ENCODE measurements at regions not wholly inside any gene's neighbourhood (a gene's known extent, or its start where the extent isn't known, plus 50 kb on each side); places are given as distances from the start of the nearest gene placed in this dataset.

GRCh38 chr2:222792001-222792611, 68.7 kb upstream of the ACSL3 start:
- H3K4me1 ChIP-seq: no peaks in the 10 kb centered on the region
- H3K4me3 ChIP-seq: no peak overlapping the region
- no peaks in the 10 kb centered on the region for H3K9me3 ChIP-seq
- no peaks in the 10 kb centered on the region for H3K27me3 ChIP-seq
- TF ChIP-seq, protein P1, sequence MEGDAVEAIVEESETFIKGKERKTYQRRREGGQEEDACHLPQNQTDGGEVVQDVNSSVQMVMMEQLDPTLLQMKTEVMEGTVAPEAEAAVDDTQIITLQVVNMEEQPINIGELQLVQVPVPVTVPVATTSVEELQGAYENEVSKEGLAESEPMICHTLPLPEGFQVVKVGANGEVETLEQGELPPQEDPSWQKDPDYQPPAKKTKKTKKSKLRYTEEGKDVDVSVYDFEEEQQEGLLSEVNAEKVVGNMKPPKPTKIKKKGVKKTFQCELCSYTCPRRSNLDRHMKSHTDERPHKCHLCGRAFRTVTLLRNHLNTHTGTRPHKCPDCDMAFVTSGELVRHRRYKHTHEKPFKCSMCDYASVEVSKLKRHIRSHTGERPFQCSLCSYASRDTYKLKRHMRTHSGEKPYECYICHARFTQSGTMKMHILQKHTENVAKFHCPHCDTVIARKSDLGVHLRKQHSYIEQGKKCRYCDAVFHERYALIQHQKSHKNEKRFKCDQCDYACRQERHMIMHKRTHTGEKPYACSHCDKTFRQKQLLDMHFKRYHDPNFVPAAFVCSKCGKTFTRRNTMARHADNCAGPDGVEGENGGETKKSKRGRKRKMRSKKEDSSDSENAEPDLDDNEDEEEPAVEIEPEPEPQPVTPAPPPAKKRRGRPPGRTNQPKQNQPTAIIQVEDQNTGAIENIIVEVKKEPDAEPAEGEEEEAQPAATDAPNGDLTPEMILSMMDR (IDR thresholded peaks at IDR 0.05): no peak
- no peak for TF ChIP-seq POLR2A (IDR thresholded peaks at IDR 0.05)
- DNase-seq: peak; percentile 14 to 39
- intact Hi-C loops (cut with DNase I; ENCODE audit: low total_unique reads): no loop called here
- H3K27ac ChIP-seq: peak overlapping the region; percentile 11 to 30
- no peaks in the 10 kb centered on the region for H3K36me3 ChIP-seq

DNA sequence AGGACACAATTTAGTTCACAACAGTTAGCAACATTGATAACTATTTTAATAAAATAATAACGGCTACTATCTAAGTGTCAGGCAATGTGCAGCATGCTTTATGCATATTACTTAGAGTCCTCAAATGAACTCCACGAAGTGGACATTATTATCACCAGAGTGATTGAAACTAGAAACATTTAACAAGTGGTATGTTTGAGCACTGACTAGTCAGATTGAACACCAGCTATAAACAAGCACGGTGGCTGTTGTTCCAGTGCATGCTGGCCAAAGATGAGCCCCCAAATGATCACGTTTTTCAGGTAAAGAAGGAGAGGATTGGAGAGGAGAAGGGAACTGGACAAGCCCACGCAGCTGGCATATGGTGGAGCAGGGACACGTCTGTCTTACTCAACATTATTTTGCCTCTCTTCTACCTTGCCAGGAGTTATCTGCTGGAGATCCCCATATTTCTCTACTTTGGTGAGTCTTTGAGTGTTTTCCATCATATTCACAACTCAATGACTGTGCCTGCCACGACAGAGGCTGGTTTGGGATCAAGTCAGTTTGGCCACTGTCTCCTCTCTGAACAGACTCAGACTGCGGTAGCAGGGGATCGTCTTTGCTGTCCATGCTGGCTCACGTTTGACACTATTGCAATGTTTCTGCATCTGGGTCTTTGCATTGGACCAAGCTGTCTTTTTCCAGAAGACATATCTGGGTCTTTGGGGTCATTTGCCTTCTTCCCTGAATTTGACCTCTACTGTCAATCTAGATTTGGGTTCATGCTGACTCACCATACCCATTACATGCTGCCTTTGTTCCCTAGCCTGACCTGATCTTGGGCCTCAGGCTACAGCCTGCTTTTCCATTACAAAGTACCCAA, 66.0 kb upstream of the ACSL3 start:
- no peak overlapping the region for H3K4me3 ChIP-seq
- no peaks in the 10 kb centered on the region for H3K27me3 ChIP-seq
- intact Hi-C loops (cut with DNase I; ENCODE audit: low total_unique reads): no loop called here
- no peaks in the 10 kb centered on the region for H3K4me1 ChIP-seq
- no peaks in the 10 kb centered on the region for H3K36me3 ChIP-seq
- no peaks in the 10 kb centered on the region for H3K9me3 ChIP-seq
- TF ChIP-seq POLR2A (IDR thresholded peaks at IDR 0.05): no peak
- TF ChIP-seq, protein P1 (IDR thresholded peaks at IDR 0.05): no peak
- no peak overlapping the region for H3K27ac ChIP-seq
- no peak for DNase-seq

DNA sequence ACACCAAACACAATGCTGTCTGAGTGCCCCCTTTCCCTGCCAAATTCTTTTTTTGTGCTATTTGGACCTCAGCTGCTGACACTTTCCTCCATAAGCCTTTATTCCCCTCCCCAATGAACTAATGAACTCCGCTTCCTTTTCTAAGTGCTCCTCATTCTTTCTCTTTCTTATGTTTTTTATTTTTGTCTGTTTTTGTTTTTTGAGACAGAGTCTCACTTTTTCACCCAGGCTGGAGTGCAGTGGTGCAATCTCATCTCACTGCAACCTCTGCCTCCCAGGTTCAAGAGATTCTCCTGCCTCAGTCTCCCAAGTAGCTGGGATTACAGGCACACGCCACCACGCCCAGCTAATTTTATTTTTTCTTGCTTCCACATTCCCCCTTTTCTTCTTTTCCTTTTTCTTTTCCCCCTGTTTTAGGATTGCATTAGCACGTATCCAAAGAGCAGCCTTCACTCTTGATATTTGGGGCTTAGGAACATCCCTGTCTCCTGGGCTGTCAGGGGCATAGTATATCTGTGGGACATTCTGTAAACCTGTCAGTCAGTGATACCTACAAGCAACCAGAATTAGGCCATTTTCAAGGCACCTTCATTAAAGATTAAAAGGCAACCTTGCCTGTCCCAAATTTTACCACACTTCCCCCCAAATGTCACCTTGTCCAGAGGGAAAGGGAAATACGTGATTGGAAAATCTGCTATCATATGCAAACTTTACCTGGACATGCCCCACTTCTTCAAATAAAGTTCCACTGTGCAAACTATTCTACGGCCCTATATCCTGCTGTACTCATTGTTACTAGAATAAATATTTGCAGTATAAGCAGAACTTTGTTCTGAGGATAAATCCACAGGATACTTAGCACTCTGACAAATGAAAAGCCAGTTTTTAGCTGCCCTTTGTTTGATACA, 65.1 kb upstream of the ACSL3 start:
- TF ChIP-seq, protein P1 (IDR thresholded peaks at IDR 0.05): no peak
- TF ChIP-seq POLR2A (IDR thresholded peaks at IDR 0.05): no peak
- intact Hi-C loops (cut with DNase I; ENCODE audit: low total_unique reads): no loop called here
- H3K27ac ChIP-seq: no peak overlapping the region

DNA sequence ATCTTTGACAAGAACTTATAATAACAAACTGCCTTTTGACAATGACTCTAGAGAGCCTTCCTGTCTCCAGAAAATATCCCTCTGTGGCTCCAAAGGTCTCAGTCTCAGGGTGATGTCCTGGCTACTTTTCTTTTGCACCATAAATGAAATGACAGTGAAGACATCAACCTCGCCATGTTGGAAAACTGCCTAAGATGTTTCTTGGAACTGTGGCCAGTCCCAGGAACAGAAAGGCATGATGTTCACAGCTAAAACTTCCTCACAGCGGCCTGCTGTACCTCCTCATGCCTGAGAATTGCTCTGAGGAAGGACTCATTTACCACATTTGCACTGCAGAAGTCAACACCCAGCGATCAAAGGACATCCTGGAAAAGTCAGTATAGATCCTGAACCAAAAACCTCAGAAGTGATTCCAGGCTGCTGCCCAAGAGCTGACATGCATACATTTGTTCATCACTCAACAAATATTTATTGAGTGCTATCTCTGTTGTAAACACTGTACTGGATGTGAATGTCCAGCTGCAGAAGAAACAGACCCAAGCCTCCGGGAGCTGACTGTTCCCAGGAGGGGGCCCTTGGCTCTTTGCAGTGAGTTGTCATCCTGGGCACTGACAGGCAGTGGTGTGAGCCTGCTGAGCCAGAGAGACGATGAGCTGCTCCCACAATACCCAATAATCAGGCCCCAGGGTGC, 64.3 kb upstream of the ACSL3 start:
- Histone ChIP-seq H3K27ac (no peak overlapping the region), H3K36me3 (no peaks in the 10 kb centered on the region), H3K4me1 (no peaks in the 10 kb centered on the region), H3K4me3 (no peak overlapping the region), H3K9me3 (no peaks in the 10 kb centered on the region), H3K27me3 (no peaks in the 10 kb centered on the region)
- DNase-seq: no peak
- TF ChIP-seq, protein P1 (IDR thresholded peaks at IDR 0.05): no peak
- TF ChIP-seq POLR2A (IDR thresholded peaks at IDR 0.05): no peak
- intact Hi-C loops (cut with DNase I; ENCODE audit: low total_unique reads): no loop called here

More for the DNA sequence above, 65.1 kb upstream of the ACSL3 start:
- Histone ChIP-seq H3K4me1 (no peaks in the 10 kb centered on the region), H3K27me3 (no peaks in the 10 kb centered on the region), H3K9me3 (no peaks in the 10 kb centered on the region), H3K4me3 (no peak overlapping the region), H3K36me3 (no peaks in the 10 kb centered on the region)
- no peak for DNase-seq

Measured in uterus (tissue), 3 donors.